Umbilical cord (tissue), 1 donor: ENCODE measurements at regions not wholly inside any gene's neighbourhood (a gene's known extent, or its start where the extent isn't known, plus 50 kb on each side); places are given as distances from the start of the nearest gene placed in this dataset.
A peak's percentile ranks its signal among the peaks of the same experiment; 100 is the strongest.
"Not testable (repeated sequence)": the region's sequence is repeated elsewhere in the genome, so short reads cannot be mapped to it uniquely, and the experiment has no call there.

ENCODE experiments used
- DNase-seq: peaks from one replicate; pipeline ENCODE4 v3.0.0-alpha.2; 2015; ENCODE audit warnings: low spot score

- peak; percentile 17 for DNase-seq
Observed at GRCh38 chr12:83613586-83614110, 926.9 kb downstream of the TMTC2 start.

GRCh38 chr12:83603106-83603505, 916.4 kb downstream of the TMTC2 start:
- no peak for DNase-seq

GRCh38 chr12:83575326-83575725, 888.6 kb downstream of the TMTC2 start:
- DNase-seq = peak; percentile 28

- DNase-seq = no peak
Observed at GRCh38 chr12:83574142-83574541, 887.4 kb downstream of the TMTC2 start.

GRCh38 chr12:83573671-83574070, 887.0 kb downstream of the TMTC2 start:
- peak; percentile 44 for DNase-seq

GRCh38 chr12:83559650-83560049, 872.9 kb downstream of the TMTC2 start:
- no peak for DNase-seq

- not testable (repeated sequence) for DNase-seq
Observed at GRCh38 chr12:83556040-83556439, 869.3 kb downstream of the TMTC2 start.

GRCh38 chr12:83541446-83541845, 854.7 kb downstream of the TMTC2 start:
- DNase-seq = no peak

- DNase-seq = no peak
Observed at GRCh38 chr12:83538361-83538965, 851.8 kb downstream of the TMTC2 start.

GRCh38 chr12:83537428-83538053, 850.8 kb downstream of the TMTC2 start:
- DNase-seq = no peak

GRCh38 chr12:83536496-83536895, 849.8 kb downstream of the TMTC2 start:
- no peak for DNase-seq

- DNase-seq = no peak
Observed at GRCh38 chr12:83528571-83528970, 841.9 kb downstream of the TMTC2 start.

GRCh38 chr12:83527810-83528209, 841.1 kb downstream of the TMTC2 start:
- DNase-seq = peak; percentile 15

GRCh38 chr12:83515306-83516026, 828.8 kb downstream of the TMTC2 start:
- DNase-seq = no peak

GRCh38 chr12:83514372-83514771, 827.7 kb downstream of the TMTC2 start:
- DNase-seq = no peak

- DNase-seq = no peak
Observed at GRCh38 chr12:83506841-83507240, 820.1 kb downstream of the TMTC2 start.

- DNase-seq = no peak
Observed at GRCh38 chr12:83505586-83505985, 818.9 kb downstream of the TMTC2 start.

- not testable (repeated sequence) for DNase-seq
Observed at GRCh38 chr12:83499894-83500293, 813.2 kb downstream of the TMTC2 start.

- peak; percentile 44 for DNase-seq
Observed at GRCh38 chr12:83477696-83478095, 791.0 kb downstream of the TMTC2 start.

- no peak for DNase-seq
Observed at GRCh38 chr12:83476695-83477690, 790.3 kb downstream of the TMTC2 start.

GRCh38 chr12:83476006-83476405, 789.3 kb downstream of the TMTC2 start:
- no peak for DNase-seq
